NT2/D1 (cell line): ENCODE measurements at regions not wholly inside any gene's neighbourhood (a gene's known extent, or its start where the extent isn't known, plus 50 kb on each side); places are given as distances from the start of the nearest gene placed in this dataset.

Experiments used
- SUZ12 ChIP-seq: IDR thresholded peaks from 2 replicates; pipeline ENCODE4 v1.6.1; 2011; ENCODE audit not compliant: insufficient read length, insufficient read depth; ENCODE audit errors: extremely low read depth
- ZNF274 ChIP-seq: IDR thresholded peaks from 2 replicates; pipeline ENCODE4 v1.6.1; 2011; ENCODE audit warnings: mild to moderate bottlenecking, low read depth, low read length

DNA sequence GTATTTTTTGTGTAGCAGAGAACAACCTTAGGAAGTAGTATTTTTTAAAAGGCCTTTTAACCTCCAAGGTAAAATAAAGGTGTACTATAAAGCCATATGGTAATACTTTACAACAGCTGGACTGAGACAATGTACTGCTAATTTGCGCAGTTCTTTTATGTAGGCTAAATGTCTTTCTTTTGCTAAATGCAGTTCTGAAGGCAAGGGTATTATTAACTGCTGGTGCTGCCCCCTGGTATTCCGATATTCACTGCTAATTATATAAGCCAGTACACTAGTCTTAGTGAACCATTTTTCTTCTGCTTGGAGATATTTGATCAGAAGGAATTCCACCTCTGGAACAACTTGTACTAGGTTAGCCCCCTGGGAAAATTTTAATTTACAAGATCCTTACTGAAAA lies 272.0 kb upstream of the FERD3L start:
- TF ChIP-seq SUZ12 (no peak), ZNF274 (no peak)
